H9 (cell line): ENCODE measurements at regions not wholly inside any gene's neighbourhood (a gene's known extent, or its start where the extent isn't known, plus 50 kb on each side); places are given as distances from the start of the nearest gene placed in this dataset.

Source experiments
- DNase-seq: peaks from one replicate; pipeline ENCODE4 v3.0.0-alpha.2; 2017
- H2AFZ ChIP-seq: one replicate; pipeline ENCODE4 v1.6.1; 2013; ENCODE audit warnings: mild to moderate bottlenecking, low read length, control low read depth, moderate library complexity
- H2AK5ac ChIP-seq: 2 replicates; pipeline ENCODE4 v1.6.1; 2013; ENCODE audit warnings: low read length, control low read depth, mixed read lengths; ENCODE audit not compliant: insufficient read length
- H2BK120ac ChIP-seq: one replicate; pipeline ENCODE4 v1.6.1; 2013; ENCODE audit warnings: low read depth, mild to moderate bottlenecking, low read length, control low read depth, inconsistent platforms; ENCODE audit not compliant: poor library complexity, severe bottlenecking
- H2BK12ac ChIP-seq: 2 replicates; pipeline ENCODE4 v1.6.1; 2013; ENCODE audit warnings: low read length, control low read depth, mixed read lengths, low read depth; ENCODE audit not compliant: insufficient read length
- H2BK15ac ChIP-seq: 2 replicates; pipeline ENCODE4 v1.6.1; 2013; ENCODE audit warnings: low read depth, low read length, control low read depth
- H2BK20ac ChIP-seq: one replicate; pipeline ENCODE4 v1.6.1; 2013; ENCODE audit warnings: low read depth, mild to moderate bottlenecking, low read length, control low read depth, inconsistent platforms; ENCODE audit not compliant: poor library complexity, severe bottlenecking
- H2BK5ac ChIP-seq: 2 replicates; pipeline ENCODE4 v1.6.1; 2013; ENCODE audit warnings: low read length, control low read depth, mixed read lengths; ENCODE audit not compliant: insufficient read length
- H3K14ac ChIP-seq: 2 replicates; pipeline ENCODE4 v1.6.1; 2013; ENCODE audit warnings: low read length, control low read depth; ENCODE audit not compliant: insufficient read depth
- H3K18ac ChIP-seq: 2 replicates; pipeline ENCODE4 v1.6.1; 2013; ENCODE audit warnings: low read depth, mild to moderate bottlenecking, mixed read lengths, low read length, control low read depth; ENCODE audit not compliant: insufficient read length
- H3K23ac ChIP-seq: 2 replicates; pipeline ENCODE4 v1.6.1; 2013; ENCODE audit warnings: low read length, control low read depth, mixed read lengths, low read depth; ENCODE audit not compliant: insufficient read length
- H3K23me2 ChIP-seq: 2 replicates; pipeline ENCODE4 v1.6.1; 2013; ENCODE audit warnings: low read depth, mild to moderate bottlenecking, mixed read lengths, low read length, control low read depth; ENCODE audit not compliant: insufficient read length, poor library complexity, severe bottlenecking
- H3K27ac ChIP-seq: 2 replicates; pipeline ENCODE4 v1.5.1; 2013; ENCODE audit warnings: low read length, control low read depth, mixed read lengths, low read depth; ENCODE audit not compliant: insufficient read length
- H3K27me3 ChIP-seq: 2 replicates; pipeline ENCODE4 v1.6.1; 2013; ENCODE audit warnings: low read length, control low read depth, inconsistent platforms; ENCODE audit not compliant: insufficient read depth
- H3K4ac ChIP-seq: 2 replicates; pipeline ENCODE4 v1.6.1; 2013; ENCODE audit warnings: low read depth, mild to moderate bottlenecking, control low read depth, inconsistent platforms, low read length, moderate library complexity
- H3K4me1 ChIP-seq: 2 replicates; pipeline ENCODE4 v1.6.1; 2013; ENCODE audit warnings: low read length, control low read depth, inconsistent platforms; ENCODE audit not compliant: insufficient read depth
- H3K4me2 ChIP-seq: 2 replicates; pipeline ENCODE4 v1.6.1; 2013; ENCODE audit warnings: low read length, control low read depth, mixed read lengths; ENCODE audit not compliant: insufficient read length, insufficient read depth
- H3K56ac ChIP-seq: 2 replicates; pipeline ENCODE4 v1.6.1; 2013; ENCODE audit warnings: low read depth, mild to moderate bottlenecking, mixed read lengths, low read length, control low read depth; ENCODE audit not compliant: insufficient read length
- H3K79me1 ChIP-seq: 2 replicates; pipeline ENCODE4 v1.6.1; 2013; ENCODE audit warnings: low read depth, mild to moderate bottlenecking, moderate library complexity, low read length, control low read depth, inconsistent platforms; ENCODE audit not compliant: insufficient read depth, poor library complexity, severe bottlenecking
- H3K79me2 ChIP-seq: 2 replicates; pipeline ENCODE4 v1.6.1; 2013; ENCODE audit warnings: low read length, control low read depth, inconsistent platforms; ENCODE audit not compliant: insufficient read depth
- H3K9ac ChIP-seq: 2 replicates; pipeline ENCODE4 v1.6.1; 2013; ENCODE audit warnings: low read length, control low read depth, mixed read lengths; ENCODE audit not compliant: insufficient read length; ENCODE audit errors: extremely low read depth
- H3K9me3 ChIP-seq: one replicate; pipeline ENCODE4 v1.6.1; 2013; ENCODE audit warnings: low read depth, low read length, inconsistent platforms; ENCODE audit not compliant: control insufficient read depth
- H3T11ph ChIP-seq: one replicate; pipeline ENCODE4 v1.6.1; 2013; ENCODE audit warnings: mild to moderate bottlenecking, low read length, control low read depth, inconsistent platforms
- H4K20me1 ChIP-seq: one replicate; pipeline ENCODE4 v1.6.1; 2013; ENCODE audit not compliant: control insufficient read depth, insufficient read length, insufficient read depth
- H4K5ac ChIP-seq: 2 replicates; pipeline ENCODE4 v1.6.1; 2013; ENCODE audit warnings: low read depth, mild to moderate bottlenecking, mixed read lengths, low read length, control low read depth; ENCODE audit not compliant: insufficient read length
- H4K8ac ChIP-seq: replicated peaks from 2 replicates; pipeline ENCODE4 v1.6.1; 2013; ENCODE audit warnings: low read length, control low read depth, mixed read lengths, low read depth; ENCODE audit not compliant: insufficient read length
- H4K91ac ChIP-seq: 2 replicates; pipeline ENCODE4 v1.6.1; 2013; ENCODE audit warnings: low read depth, mild to moderate bottlenecking, moderate library complexity, mixed read lengths, low read length, control low read depth; ENCODE audit not compliant: insufficient read length
- H3K27ac Mint-ChIP-seq, 3 experiments: 2 replicates in 2 of 3; 3 replicates in 1 of 3; pipeline ENCODE4 v1.8.0; 2020 to 2021; ENCODE audit warnings: mixed read lengths in 3 of 3, mild to moderate bottlenecking in 1 of 3, moderate library complexity in 1 of 3
- H3K27me3 Mint-ChIP-seq: 2 replicates; pipeline ENCODE4 v1.8.0; 2021; ENCODE audit warnings: low read depth, mild to moderate bottlenecking, moderate library complexity, mixed read lengths
- H3K36me3 Mint-ChIP-seq, 3 experiments: 2 replicates in 2 of 3; 3 replicates in 1 of 3; pipeline ENCODE4 v1.8.0; 2020 to 2021; ENCODE audit warnings: low read depth in 3 of 3, mixed read lengths in 3 of 3; ENCODE audit not compliant: insufficient read depth in 1 of 3
- H3K4me1 Mint-ChIP-seq, 2 experiments: 2 replicates each; pipeline ENCODE4 v1.8.0; 2020; ENCODE audit warnings: mixed read lengths in 2 of 2
- H3K4me3 Mint-ChIP-seq, 2 experiments: 2 replicates in 1 of 2; 3 replicates in 1 of 2; pipeline ENCODE4 v1.8.0; 2020 to 2021; ENCODE audit warnings: mild to moderate bottlenecking in 2 of 2, mixed read lengths in 2 of 2, moderate library complexity in 1 of 2
- H3K9me3 Mint-ChIP-seq, 2 experiments: 2 replicates in 1 of 2; 3 replicates in 1 of 2; pipeline ENCODE4 v1.8.0; 2020; ENCODE audit warnings: mild to moderate bottlenecking in 2 of 2, mixed read lengths in 2 of 2, moderate library complexity in 1 of 2
- CTCF ChIP-seq: fragments of 200-600 bp; sonication (generic); conservative IDR thresholded peaks from 3 replicates; pipeline ENCODE4 v1.8.0; 2021; ENCODE audit warnings: antibody characterized with exemption, mild to moderate bottlenecking
- WGBS: extraction: QIAGEN DNeasy Blood & Tissue Kit; methylation state at CpG from one replicate; pipeline ENCODE4 v1.1.7; 2013; ENCODE audit warnings: missing lambda C conversion rate, low lambda C conversion rate, mixed read lengths; ENCODE audit not compliant: insufficient read length; ENCODE audit errors: extremely low coverage; 5-methylcytosine and 5-hydroxymethylcytosine counted together

- DNase-seq = no peak
- Histone ChIP-seq H3T11ph (no peak overlapping the region), H2BK15ac (no peak overlapping the region), H3K4me1 (no peaks in the 10 kb centered on the region), H3K23me2 (no peaks in the 10 kb centered on the region), H4K20me1 (no peaks in the 10 kb centered on the region), H4K8ac (no peak overlapping the region), H3K27me3 (no peaks in the 10 kb centered on the region), H3K18ac (no peak overlapping the region), H3K27ac (no peak overlapping the region), H2BK5ac (no peak overlapping the region), H3K9me3 (no peaks in the 10 kb centered on the region), H3K56ac (no peak overlapping the region), H4K91ac (no peak overlapping the region), H3K4ac (no peak overlapping the region), H4K5ac (no peak overlapping the region), H3K9ac (no peak overlapping the region), H3K4me2 (no peak overlapping the region), H2BK12ac (no peak overlapping the region), H2AFZ (no peak overlapping the region), H3K23ac (no peak overlapping the region), H3K14ac (no peak overlapping the region), H3K79me1 (no peaks in the 10 kb centered on the region), H2BK20ac (no peak overlapping the region), H3K79me2 (no peaks in the 10 kb centered on the region), H2BK120ac (no peak overlapping the region), H2AK5ac (no peak overlapping the region)
- H3K27ac Mint-ChIP-seq = no peak overlapping the region
- WGBS = no CpG with 5 or more reads among the region's 6 CpGs
- TF ChIP-seq CTCF = no peak
- no peaks in the 10 kb centered on the region for H3K27me3 Mint-ChIP-seq
- peaks cover 7 to 13% (median 12%) of the 10 kb centered on the region in 3 experiments for H3K36me3 Mint-ChIP-seq
- H3K4me3 Mint-ChIP-seq = no peak overlapping the region
- H3K9me3 Mint-ChIP-seq = peaks cover 21 to 27% of the 10 kb centered on the region in 2 experiments
- H3K4me1 Mint-ChIP-seq = no peaks in the 10 kb centered on the region
Observed at GRCh38 chr13:89287381-89287780, 1616.2 kb downstream of the SLITRK5 start.
